WTC11 (cell line): ENCODE measurements at regions not wholly inside any gene's neighbourhood (a gene's known extent, or its start where the extent isn't known, plus 50 kb on each side); places are given as distances from the start of the nearest gene placed in this dataset.

ENCODE experiments used
- ATAC-seq: fragments of 200-7000 bp; cut with Tn5 transposase; 2 replicates; pipeline ENCODE4 v1.10.0; 2021; ENCODE audit warnings: mild to moderate bottlenecking, moderate library complexity
- CTCF ChIA-PET: fragments of 300-600 bp; sonication (Branson Sonifier 250); formaldehyde crosslinking; loops from one replicate; lab custom pipeline; 2021; ENCODE audit warnings: antibody characterized with exemption; lab: Charles Lee
- POLR2A ChIA-PET: fragments of 350-600 bp; sonication (Branson Sonifier 250); formaldehyde crosslinking; loops from one replicate; lab custom pipeline; 2021; ENCODE audit warnings: antibody characterized with exemption; lab: Charles Lee
- DNase-seq: peaks from one replicate; pipeline ENCODE4 v3.0.0; 2021; ENCODE audit warnings: low spot score
- H3K27ac Mint-ChIP-seq: 2 replicates; pipeline ENCODE4 v1.8.0; 2021; ENCODE audit warnings: mixed read lengths
- H3K27me3 Mint-ChIP-seq: 2 replicates; pipeline ENCODE4 v1.8.0; 2021; ENCODE audit warnings: low read depth, mild to moderate bottlenecking, moderate library complexity, mixed read lengths
- H3K36me3 Mint-ChIP-seq: 2 replicates; pipeline ENCODE4 v1.8.0; 2021; ENCODE audit warnings: mixed read lengths
- H3K4me1 Mint-ChIP-seq: 2 replicates; pipeline ENCODE4 v1.8.0; 2022; ENCODE audit warnings: mixed read lengths
- H3K4me3 Mint-ChIP-seq: 2 replicates; pipeline ENCODE4 v1.8.0; 2021; ENCODE audit warnings: mild to moderate bottlenecking, moderate library complexity, mixed read lengths
- H3K9me3 Mint-ChIP-seq: 2 replicates; pipeline ENCODE4 v1.8.0; 2021; ENCODE audit warnings: mixed read lengths
- CTCF ChIP-seq: fragments of 200-600 bp; IDR thresholded peaks from 2 replicates; pipeline ENCODE4 v1.8.0; 2022; ENCODE audit warnings: antibody characterized with exemption
- ERG ChIP-seq: fragments of 250-450 bp; sonication (Bioruptor Pico); IDR thresholded peaks from 2 replicates; pipeline ENCODE4 v1.8.0; 2021; ENCODE audit warnings: mild to moderate bottlenecking
- FOXP1 ChIP-seq: sonication (generic); formaldehyde crosslinking; IDR thresholded peaks from 2 replicates; pipeline ENCODE4 v1.8.0; 2022; ENCODE audit warnings: missing genetic modification reagents, mild to moderate bottlenecking, moderate library complexity, borderline replicate concordance
- GABPB1 ChIP-seq: sonication (generic); formaldehyde crosslinking; IDR thresholded peaks from 2 replicates; pipeline ENCODE4 v1.8.1; 2023; ENCODE audit warnings: mild to moderate bottlenecking, missing genetic modification reagents
- GRHL2 ChIP-seq: fragments of 250-450 bp; sonication (Bioruptor Pico); IDR thresholded peaks from 2 replicates; pipeline ENCODE4 v1.8.0; 2022; ENCODE audit warnings: mild to moderate bottlenecking, moderate library complexity; ENCODE audit not compliant: insufficient replicate concordance, severe bottlenecking
- IRF2 ChIP-seq: sonication (generic); formaldehyde crosslinking; IDR thresholded peaks from 2 replicates; pipeline ENCODE4 v1.8.0; 2022; ENCODE audit warnings: low read depth, missing genetic modification reagents, borderline replicate concordance
- NR1H2 ChIP-seq: sonication (generic); formaldehyde crosslinking; IDR thresholded peaks from 2 replicates; pipeline ENCODE4 v1.9.0; 2021; ENCODE audit warnings: mild to moderate bottlenecking, moderate library complexity, missing genetic modification reagents
- NR2C2 ChIP-seq: sonication (generic); formaldehyde crosslinking; IDR thresholded peaks from 2 replicates; pipeline ENCODE4 v1.8.0; 2022; ENCODE audit warnings: mild to moderate bottlenecking, missing genetic modification reagents
- PRRX2 ChIP-seq: fragments of 250-450 bp; sonication (Bioruptor Pico); IDR thresholded peaks from 2 replicates; pipeline ENCODE4 v1.8.0; 2021; ENCODE audit warnings: mild to moderate bottlenecking
- ZNF138 ChIP-seq: sonication (generic); formaldehyde crosslinking; conservative IDR thresholded peaks from 2 replicates; pipeline ENCODE4 v1.8.1; 2022; ENCODE audit warnings: mild to moderate bottlenecking, moderate library complexity, missing genetic modification reagents
- ZNF396 ChIP-seq: fragments of 250-450 bp; sonication (Bioruptor Pico); IDR thresholded peaks from 2 replicates; pipeline ENCODE4 v1.8.0; 2021; ENCODE audit warnings: mild to moderate bottlenecking, moderate library complexity, borderline replicate concordance
- ZNF512 ChIP-seq: sonication (generic); formaldehyde crosslinking; IDR thresholded peaks from 2 replicates; pipeline ENCODE4 v1.8.1; 2022; ENCODE audit warnings: missing genetic modification reagents, borderline replicate concordance
- ZNF671 ChIP-seq: fragments of 250-450 bp; sonication (Bioruptor Pico); IDR thresholded peaks from 2 replicates; pipeline ENCODE4 v1.8.0; 2021; ENCODE audit warnings: mild to moderate bottlenecking
- TF ChIP-seq, protein P1 (sequence below): sonication (generic); formaldehyde crosslinking; IDR thresholded peaks from 2 replicates; pipeline ENCODE4 v1.8.1; 2023; ENCODE audit warnings: mild to moderate bottlenecking, moderate library complexity, missing genetic modification reagents
- TF ChIP-seq, protein P2 (sequence below): fragments of 250-450 bp; sonication (Bioruptor Pico); IDR thresholded peaks from 2 replicates; pipeline ENCODE4 v2.1.2; 2022; ENCODE audit warnings: mild to moderate bottlenecking, moderate library complexity
- TF ChIP-seq, protein P3 (sequence below): fragments of 250-450 bp; sonication (Bioruptor Pico); IDR thresholded peaks from 2 replicates; pipeline ENCODE4 v1.9.0; 2021; ENCODE audit warnings: moderate library complexity, mild to moderate bottlenecking, inconsistent platforms, borderline replicate concordance
- TF ChIP-seq, protein P4 (sequence below): sonication (generic); formaldehyde crosslinking; IDR thresholded peaks from 2 replicates; pipeline ENCODE4 v1.8.1; 2022; ENCODE audit warnings: mild to moderate bottlenecking, missing genetic modification reagents, moderate library complexity, borderline replicate concordance

DNA sequence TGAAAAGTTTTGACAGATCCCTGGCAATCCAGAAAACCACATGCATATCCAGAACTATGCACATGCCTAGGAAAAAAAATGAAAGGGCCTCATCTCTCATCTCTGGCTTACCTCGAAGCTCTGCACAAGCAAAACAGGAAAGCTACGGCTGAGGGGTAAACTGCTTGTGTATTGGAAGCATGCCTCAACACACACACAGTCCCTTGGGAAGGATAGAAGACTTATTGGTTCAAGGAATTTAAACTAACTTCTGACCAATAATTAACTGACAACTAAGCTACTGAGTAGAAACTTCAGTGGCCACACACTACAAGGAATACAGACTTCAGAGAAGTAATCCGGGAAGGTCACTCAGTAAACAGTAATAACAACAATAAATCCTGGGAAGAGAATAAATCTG lies 59.9 kb upstream of the POMGNT2 start:
- peaks cover 19% of the 10 kb centered on the region for H3K9me3 Mint-ChIP-seq
- TF ChIP-seq, protein P1, sequence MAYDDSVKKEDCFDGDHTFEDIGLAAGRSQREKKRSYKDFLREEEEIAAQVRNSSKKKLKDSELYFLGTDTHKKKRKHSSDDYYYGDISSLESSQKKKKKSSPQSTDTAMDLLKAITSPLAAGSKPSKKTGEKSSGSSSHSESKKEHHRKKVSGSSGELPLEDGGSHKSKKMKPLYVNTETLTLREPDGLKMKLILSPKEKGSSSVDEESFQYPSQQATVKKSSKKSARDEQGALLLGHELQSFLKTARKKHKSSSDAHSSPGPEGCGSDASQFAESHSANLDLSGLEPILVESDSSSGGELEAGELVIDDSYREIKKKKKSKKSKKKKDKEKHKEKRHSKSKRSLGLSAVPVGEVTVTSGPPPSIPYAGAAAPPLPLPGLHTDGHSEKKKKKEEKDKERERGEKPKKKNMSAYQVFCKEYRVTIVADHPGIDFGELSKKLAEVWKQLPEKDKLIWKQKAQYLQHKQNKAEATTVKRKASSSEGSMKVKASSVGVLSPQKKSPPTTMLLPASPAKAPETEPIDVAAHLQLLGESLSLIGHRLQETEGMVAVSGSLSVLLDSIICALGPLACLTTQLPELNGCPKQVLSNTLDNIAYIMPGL, result no peak
- TF ChIP-seq FOXP1 (CRISPR knock-in tag) (no peak), ERG (CRISPR knock-in tag) (no peak), NR1H2 (CRISPR knock-in tag) (no peak), ZNF671 (CRISPR knock-in tag) (no peak), CTCF (no peak)
- H3K36me3 Mint-ChIP-seq, result peaks cover 8% of the 10 kb centered on the region
- ChIA-PET POLR2A (no interaction called here), CTCF (interaction anchor here (1.1 kb wide), 2 partner anchors 10 to 204 kb away, joined by 3 to 4 read pairs; no protein-coding TSS in a partner anchor)
- peaks cover 21% of the 10 kb centered on the region for H3K4me1 Mint-ChIP-seq
- peaks cover 4% of the 10 kb centered on the region; the same call in 1 of the 2 replicates for H3K27me3 Mint-ChIP-seq
- ATAC-seq (no peak), DNase-seq (no peak)
- no peak overlapping the region for H3K4me3 Mint-ChIP-seq
- H3K27ac Mint-ChIP-seq, result no peak overlapping the region

DNA sequence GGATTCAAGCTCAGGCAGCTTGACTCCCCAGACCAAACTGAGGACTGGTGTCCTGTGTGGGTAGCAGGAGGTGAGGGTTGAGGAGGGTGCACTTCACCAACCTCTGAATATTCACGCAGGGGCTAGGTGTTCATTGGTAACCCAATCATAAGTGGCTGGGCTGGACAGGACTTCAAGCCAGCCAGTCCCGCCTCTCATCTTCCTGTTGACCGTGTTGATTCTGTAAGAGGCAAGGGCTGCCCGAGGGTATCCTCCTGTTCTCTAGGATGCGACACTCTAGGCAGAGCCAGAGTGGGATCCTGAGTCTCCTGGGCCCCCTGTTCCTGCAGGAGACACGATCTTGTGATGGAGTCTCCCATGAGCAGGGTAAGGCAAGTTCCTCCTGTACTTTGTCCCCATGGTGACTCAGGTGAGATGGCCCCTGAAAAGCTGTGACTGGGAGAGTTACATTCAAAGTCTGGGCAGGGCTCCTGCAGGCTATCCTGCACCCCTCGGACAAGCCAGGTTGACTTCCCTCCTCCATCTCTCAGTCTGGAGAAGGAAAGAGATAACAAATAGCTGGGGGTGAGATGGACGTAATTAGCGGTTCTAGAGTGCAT lies 58.1 kb upstream of the POMGNT2 start:
- H3K27me3 Mint-ChIP-seq, result peaks cover 4% of the 10 kb centered on the region; the same call in 1 of the 2 replicates
- peaks cover 19% of the 10 kb centered on the region for H3K9me3 Mint-ChIP-seq
- CTCF ChIA-PET, result no interaction called here

More for the DNA sequence above, 58.1 kb upstream of the POMGNT2 start:
- TF ChIP-seq ZNF396 (CRISPR knock-in tag) (no peak), GRHL2 (CRISPR knock-in tag) (no peak), ZNF512 (CRISPR knock-in tag) (no peak), GABPB1 (CRISPR knock-in tag) (no peak), IRF2 (no peak), ERG (CRISPR knock-in tag) (no peak), NR2C2 (CRISPR knock-in tag) (no peak), ZNF138 (CRISPR knock-in tag) (no peak), PRRX2 (CRISPR knock-in tag) (no peak)
- TF ChIP-seq, protein P2, sequence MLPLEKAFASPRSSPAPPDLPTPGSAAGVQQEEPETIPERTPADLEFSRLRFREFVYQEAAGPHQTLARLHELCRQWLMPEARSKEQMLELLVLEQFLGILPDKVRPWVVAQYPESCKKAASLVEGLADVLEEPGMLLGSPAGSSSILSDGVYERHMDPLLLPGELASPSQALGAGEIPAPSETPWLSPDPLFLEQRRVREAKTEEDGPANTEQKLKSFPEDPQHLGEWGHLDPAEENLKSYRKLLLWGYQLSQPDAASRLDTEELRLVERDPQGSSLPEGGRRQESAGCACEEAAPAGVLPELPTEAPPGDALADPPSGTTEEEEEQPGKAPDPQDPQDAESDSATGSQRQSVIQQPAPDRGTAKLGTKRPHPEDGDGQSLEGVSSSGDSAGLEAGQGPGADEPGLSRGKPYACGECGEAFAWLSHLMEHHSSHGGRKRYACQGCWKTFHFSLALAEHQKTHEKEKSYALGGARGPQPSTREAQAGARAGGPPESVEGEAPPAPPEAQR (CRISPR knock-in tag), result no peak
- TF ChIP-seq, protein P3, sequence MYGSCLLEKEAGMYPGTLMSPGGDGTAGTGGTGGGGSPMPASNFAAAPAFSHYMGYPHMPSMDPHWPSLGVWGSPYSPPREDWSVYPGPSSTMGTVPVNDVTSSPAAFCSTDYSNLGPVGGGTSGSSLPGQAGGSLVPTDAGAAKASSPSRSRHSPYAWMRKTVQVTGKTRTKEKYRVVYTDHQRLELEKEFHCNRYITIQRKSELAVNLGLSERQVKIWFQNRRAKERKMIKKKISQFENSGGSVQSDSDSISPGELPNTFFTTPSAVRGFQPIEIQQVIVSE (CRISPR knock-in tag), result no peak
- TF ChIP-seq, protein P4, sequence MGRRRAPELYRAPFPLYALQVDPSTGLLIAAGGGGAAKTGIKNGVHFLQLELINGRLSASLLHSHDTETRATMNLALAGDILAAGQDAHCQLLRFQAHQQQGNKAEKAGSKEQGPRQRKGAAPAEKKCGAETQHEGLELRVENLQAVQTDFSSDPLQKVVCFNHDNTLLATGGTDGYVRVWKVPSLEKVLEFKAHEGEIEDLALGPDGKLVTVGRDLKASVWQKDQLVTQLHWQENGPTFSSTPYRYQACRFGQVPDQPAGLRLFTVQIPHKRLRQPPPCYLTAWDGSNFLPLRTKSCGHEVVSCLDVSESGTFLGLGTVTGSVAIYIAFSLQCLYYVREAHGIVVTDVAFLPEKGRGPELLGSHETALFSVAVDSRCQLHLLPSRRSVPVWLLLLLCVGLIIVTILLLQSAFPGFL (CRISPR knock-in tag), result no peak
- Mint-ChIP-seq H3K4me3 (no peak overlapping the region), H3K36me3 (peaks cover 8% of the 10 kb centered on the region), H3K27ac (no peak overlapping the region), H3K4me1 (peaks cover 21% of the 10 kb centered on the region)
- DNase-seq (no peak), ATAC-seq (no peak)
- POLR2A ChIA-PET, result no interaction called here
